ENCODE measurements at regions not wholly inside any gene's neighbourhood (a gene's known extent, or its start where the extent isn't known, plus 50 kb on each side); places are given as distances from the start of the nearest gene placed in this dataset.

DNA sequence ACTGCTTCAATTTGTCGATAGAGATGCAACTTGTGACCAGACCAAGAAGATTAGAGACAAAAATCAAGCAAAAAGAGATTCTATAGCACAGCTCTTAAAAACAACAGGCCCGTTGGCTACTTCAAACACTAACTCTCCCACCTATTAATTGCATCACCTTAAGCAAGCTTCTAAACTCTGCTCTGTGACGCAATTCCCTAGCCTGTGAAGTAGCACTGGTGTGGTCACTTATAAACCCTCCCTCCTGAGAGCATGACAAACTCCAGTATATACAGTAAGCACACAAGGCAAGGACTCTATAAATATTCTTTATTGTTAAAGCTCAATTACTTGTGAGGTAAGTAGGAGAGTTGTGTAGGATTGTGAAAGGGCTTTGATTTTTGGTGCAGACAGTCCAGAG, 72.3 kb downstream of the CMPK2 start:
- no peak for TF ChIP-seq EZH2 (IDR thresholded peaks at IDR 0.05; ENCODE audit: low read depth)
- TF ChIP-seq, protein P1, sequence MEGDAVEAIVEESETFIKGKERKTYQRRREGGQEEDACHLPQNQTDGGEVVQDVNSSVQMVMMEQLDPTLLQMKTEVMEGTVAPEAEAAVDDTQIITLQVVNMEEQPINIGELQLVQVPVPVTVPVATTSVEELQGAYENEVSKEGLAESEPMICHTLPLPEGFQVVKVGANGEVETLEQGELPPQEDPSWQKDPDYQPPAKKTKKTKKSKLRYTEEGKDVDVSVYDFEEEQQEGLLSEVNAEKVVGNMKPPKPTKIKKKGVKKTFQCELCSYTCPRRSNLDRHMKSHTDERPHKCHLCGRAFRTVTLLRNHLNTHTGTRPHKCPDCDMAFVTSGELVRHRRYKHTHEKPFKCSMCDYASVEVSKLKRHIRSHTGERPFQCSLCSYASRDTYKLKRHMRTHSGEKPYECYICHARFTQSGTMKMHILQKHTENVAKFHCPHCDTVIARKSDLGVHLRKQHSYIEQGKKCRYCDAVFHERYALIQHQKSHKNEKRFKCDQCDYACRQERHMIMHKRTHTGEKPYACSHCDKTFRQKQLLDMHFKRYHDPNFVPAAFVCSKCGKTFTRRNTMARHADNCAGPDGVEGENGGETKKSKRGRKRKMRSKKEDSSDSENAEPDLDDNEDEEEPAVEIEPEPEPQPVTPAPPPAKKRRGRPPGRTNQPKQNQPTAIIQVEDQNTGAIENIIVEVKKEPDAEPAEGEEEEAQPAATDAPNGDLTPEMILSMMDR (conservative IDR thresholded peaks at IDR 0.05), result no peak

All from PC-9 (cell line).